HG02623 (cell line): ENCODE measurements at regions not wholly inside any gene's neighbourhood (a gene's known extent, or its start where the extent isn't known, plus 50 kb on each side); places are given as distances from the start of the nearest gene placed in this dataset.

Source experiments
- ATAC-seq: cut with Tn5 transposase; IDR thresholded peaks from one replicate; pipeline ENCODE4 v1.9.1; 2021; ENCODE audit warnings: moderate library complexity; ENCODE audit not compliant: unreplicated experiment

DNA sequence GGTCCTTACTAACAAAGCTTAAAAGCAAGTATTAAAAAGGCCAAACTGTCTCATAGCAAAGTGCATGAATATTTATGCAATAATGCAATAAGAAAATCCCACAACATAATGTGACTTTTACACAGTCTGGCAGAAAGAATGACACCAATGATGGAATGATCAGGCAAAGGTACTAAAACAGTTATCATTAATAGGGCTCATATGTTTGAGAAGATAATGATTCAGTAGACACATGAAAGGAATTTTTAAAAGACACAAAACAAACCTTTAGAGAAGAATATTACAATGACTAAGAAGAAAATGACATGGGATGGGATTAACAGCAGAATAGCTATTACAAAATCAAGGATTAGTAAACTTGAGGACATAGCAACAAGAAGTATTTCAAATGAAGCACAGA, 1411.2 kb upstream of the TMEM132C start:
- ATAC-seq, result no peak

DNA sequence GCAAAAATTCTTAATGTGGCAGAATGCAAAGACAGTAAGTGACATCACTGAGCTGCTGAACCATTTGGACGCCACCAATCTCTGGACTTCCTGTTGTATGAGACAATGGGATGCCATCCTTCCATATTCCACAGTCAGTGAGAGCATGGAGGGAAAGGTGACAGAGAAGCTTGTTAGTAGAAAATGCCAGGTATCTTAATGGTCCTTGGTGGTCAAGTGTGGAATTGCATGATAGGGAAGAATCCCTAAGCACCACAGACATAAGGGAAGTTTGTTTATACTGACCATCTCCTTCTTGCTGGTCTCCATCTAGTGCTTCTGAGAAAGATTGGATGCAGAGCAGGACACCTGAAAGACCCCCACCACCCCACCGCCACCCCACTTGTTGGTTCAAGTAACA, 1410.0 kb upstream of the TMEM132C start:
- ATAC-seq, result no peak

- no peak for ATAC-seq
These were observed 1408.4 kb upstream of the TMEM132C start for GRCh38 chr12:126858560-126858959.

DNA sequence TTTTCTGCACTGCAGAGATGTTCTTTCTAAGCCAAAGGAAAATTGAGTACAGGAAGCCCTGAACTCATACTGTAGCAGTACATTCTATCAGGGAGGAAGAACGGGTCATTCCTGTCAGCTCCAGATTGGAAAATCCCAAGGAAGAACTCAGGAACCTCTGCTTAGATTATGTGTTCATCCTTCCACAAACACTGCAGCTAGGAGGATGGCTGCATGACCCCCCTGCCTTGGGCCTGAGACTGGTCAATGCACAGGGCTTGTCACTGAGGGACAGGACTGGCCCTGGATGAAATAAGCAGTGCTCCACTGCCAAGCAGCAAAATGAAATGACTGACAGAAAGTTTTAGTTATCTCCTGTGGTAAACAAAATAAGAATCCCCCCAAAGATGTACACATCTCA, 1406.8 kb upstream of the TMEM132C start:
- no peak for ATAC-seq

GRCh38 chr12:126862500-126862899, 1404.5 kb upstream of the TMEM132C start:
- ATAC-seq, result no peak

- no peak for ATAC-seq
These were observed 1397.3 kb upstream of the TMEM132C start for GRCh38 chr12:126869644-126870043.

- ATAC-seq, result no peak
These were observed 1393.3 kb upstream of the TMEM132C start for GRCh38 chr12:126873701-126874100.

- peak; percentile 82 for ATAC-seq
These were observed 1392.4 kb upstream of the TMEM132C start for GRCh38 chr12:126874427-126875026.

DNA sequence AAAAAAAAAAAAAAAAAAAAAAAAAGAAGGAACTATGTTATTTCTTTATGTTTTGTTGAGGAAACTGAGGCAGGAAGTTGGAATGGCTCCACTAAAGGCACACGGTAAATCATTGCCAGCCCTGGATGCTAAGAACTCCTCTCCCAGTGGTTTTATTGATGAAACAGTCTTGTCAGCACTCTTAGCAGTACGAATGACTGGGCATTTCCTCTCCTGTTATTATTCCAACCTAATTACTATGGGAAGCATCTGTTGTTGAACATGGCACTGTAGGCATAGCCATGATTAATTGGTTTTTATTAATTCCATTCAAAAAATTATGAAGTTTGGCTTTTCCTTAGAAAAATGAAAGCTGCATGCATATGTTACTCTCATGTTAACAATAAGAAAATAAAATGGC, 1387.1 kb upstream of the TMEM132C start:
- no peak for ATAC-seq

DNA sequence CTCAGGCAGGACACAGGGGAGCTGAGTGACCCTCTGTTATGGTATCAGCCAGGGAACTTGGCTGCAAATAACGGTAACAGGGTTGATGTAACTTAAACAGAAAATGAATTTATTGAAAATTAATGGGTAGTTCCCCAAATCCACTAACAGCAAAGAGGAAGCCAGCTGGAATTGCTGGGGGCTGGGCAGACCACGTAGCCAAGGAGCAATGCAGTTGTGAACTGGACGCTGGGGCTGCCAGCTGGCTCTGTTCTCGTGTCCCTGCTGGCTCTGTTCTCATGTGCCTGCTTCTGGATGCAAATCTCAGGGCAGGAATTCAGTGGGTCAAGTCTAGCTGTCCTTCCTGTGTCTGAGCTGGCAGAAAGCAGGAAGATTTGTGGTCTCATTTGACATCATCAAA, 1383.3 kb upstream of the TMEM132C start:
- ATAC-seq, result no peak

GRCh38 chr12:126889501-126889900, 1377.5 kb upstream of the TMEM132C start:
- ATAC-seq, result no peak

DNA sequence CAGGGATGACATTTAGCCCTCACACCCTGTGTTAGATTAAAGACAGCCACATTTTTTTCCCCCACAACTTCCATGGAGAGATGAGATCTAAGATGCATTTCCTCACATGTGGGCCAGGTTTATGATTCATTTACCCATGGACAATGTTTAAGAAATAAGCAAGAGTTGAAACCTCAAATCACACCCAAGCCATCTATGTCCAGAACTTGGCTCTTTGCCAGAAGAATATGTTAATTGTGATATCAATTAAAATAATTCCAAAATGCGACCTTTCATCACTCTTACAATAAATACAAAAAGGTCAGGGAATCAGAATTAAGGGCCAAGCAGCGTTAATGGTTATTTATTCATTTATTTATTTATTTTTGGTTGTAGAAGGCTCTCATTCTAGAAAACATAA, 1376.9 kb upstream of the TMEM132C start:
- ATAC-seq, result no peak

DNA sequence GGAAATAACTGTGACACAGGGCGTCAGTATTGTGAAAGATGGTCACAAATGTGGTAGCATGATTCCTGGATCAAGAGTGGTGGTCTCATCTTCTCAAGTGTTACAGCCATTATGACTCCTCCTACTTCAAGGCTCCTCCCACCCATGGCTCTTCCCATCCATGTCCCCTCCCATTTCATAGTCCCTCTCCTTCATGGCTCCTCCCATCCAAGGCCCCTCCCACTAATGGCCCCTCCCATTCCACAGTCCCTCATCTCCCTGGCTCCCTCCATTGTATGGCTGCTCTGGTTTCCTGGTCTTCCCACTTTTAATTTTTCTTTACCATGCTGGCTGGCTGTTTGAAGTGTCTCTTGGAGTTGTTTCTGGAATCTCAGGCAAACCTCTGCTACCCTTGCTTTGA, 1375.2 kb upstream of the TMEM132C start:
- no peak for ATAC-seq

DNA sequence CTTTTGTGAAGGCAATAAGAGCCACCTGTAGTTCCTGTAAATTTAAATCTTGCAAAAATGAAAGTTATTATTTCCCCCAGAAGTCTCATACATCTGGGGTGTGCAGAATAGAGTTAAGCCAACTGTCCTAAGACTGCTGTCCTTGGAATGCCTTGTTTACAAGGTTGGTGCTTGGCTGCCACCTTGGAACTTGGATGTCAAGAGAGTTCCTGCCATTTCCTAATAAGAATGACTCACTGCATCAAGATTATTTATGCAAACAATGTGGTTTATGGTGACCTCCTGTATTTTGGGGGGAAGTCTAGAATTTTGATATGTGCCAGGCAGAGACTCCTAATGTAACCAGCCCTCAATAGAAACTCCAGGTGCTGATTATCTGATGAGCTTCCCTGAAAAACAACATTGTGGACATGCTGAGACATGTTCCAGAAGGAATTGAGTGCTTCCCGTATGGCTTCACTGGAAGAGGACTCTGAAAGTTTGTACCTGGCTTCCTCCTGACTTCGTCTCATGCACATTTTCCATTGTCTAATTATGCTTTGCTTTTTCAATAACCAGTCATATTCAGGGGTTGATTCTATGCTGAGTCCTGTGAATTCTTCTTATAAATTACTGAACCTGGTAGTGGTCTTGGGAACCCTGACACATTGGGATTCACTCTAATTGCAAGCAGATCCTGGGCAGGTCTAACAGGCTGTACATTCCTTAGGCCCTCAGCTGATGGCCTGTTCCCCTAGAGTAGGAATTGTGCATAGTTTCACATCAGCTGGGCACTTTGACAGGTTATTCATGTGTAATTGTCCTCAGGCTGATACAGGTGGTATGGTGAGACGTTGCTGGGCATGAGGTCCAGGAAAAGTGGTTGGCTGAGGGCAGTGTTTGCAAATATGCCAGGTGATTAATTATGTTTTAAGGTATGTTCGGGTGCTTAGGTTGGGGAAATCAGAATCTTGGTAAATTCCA, 1370.7 kb upstream of the TMEM132C start:
- no peak for ATAC-seq

DNA sequence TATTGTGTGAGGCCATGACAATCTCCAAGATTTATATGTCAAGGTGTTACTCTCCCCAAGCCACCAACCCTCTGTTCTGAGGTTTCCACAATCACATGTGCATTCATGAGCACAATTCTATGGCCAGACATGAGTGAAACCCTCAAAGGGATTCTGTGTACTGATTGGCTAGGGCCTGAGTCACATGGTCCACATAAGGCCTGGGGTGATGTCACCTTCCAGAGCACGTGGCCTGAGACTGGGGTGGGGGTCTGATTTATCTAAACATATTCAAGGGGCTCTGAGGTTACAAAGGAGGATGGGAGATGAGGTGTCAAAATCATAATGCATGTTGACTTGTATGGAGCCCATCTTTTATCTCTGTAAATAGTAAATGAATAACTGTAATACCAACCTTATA, 1369.9 kb upstream of the TMEM132C start:
- ATAC-seq, result no peak

GRCh38 chr12:126897778-126898177, 1369.2 kb upstream of the TMEM132C start:
- no peak for ATAC-seq

- ATAC-seq, result no peak
These were observed 1368.4 kb upstream of the TMEM132C start for GRCh38 chr12:126898562-126898961.

DNA sequence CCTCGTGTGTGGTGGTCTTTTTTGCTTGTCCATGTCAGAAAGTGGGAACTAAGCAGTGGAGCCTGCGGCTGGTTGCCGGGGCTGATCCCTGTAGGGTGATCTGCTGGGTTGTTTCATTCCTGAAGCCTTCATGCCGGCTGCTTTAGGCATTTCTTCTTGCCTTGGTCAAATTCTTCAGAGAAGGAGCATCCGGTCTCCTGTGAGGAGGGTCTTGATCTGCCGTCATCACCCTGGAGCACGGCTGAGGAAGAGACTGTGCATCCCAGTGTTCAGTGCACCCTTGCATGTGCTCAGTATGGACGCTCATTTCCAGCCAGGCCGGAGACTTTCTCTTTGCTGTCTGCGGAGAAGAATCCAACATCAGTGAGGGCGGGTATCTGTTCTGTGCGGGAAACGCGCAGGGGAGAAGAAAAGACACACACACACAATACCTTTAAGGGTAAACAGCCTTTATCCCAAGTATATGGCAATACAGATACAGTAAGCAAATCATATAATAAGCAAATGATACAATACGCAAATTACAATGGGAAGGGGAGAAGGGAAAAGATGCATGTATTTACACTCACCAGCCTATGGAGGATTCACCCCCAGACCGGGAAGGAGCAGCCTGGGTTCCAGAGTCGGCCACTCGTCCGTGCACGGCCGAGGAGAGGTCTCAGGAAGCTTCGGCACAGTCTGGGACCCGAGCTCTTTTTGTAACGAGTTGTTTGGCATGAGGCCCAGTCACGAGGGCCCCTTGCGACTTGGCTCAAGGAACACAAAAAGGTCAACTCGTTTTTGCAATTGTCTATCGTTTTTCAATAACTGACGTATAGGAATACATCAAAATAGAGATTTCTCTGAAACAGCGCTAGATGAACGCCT, 1366.8 kb upstream of the TMEM132C start:
- ATAC-seq, result no peak

- no peak for ATAC-seq
These were observed 1363.7 kb upstream of the TMEM132C start for GRCh38 chr12:126903027-126903876.

GRCh38 chr12:126905752-126906151, 1361.2 kb upstream of the TMEM132C start:
- ATAC-seq, result no peak
